Thyroid gland (tissue), 4 donors: ENCODE measurements at regions not wholly inside any gene's neighbourhood (a gene's known extent, or its start where the extent isn't known, plus 50 kb on each side); places are given as distances from the start of the nearest gene placed in this dataset.

Source experiments
- CTCF ChIP-seq, 6 experiments: fragments of 200-600 bp in 3 of 6; fragments of 450-650 bp in 3 of 6; sonication (generic) in 3 of 6; IDR thresholded peaks; one replicate each; pipeline ENCODE4 v1.5.1; 2016 to 2019; ENCODE audit warnings: antibody characterized with exemption in 6 of 6, mild to moderate bottlenecking in 2 of 6, inconsistent platforms in 1 of 6, moderate library complexity in 1 of 6
- POLR2A ChIP-seq, 2 donors: fragments of 450-650 bp; IDR thresholded peaks; one replicate each; pipeline ENCODE4 v1.6.1; 2017; ENCODE audit warnings: antibody characterized with exemption in 2 of 2, mild to moderate bottlenecking in 2 of 2, moderate library complexity in 1 of 2

- no peak for TF ChIP-seq CTCF (IDR thresholded peaks at IDR 0.05)
- TF ChIP-seq POLR2A (IDR thresholded peaks at IDR 0.05) = no peak
These were observed 55.5 kb upstream of the MAGED1 start for GRCh38 chrX:51837921-51838320.
